Activated naive CD4-positive, alpha-beta T cell treated with anti-CD3 and anti-CD28 coated beads for 36 hours (primary cell): ENCODE measurements at regions not wholly inside any gene's neighbourhood (a gene's known extent, or its start where the extent isn't known, plus 50 kb on each side); places are given as distances from the start of the nearest gene placed in this dataset.

Experiments
- CTCF ChIA-PET: fragments of 350-600 bp; sonication (Branson Sonifier 250); formaldehyde crosslinking; loops from one replicate; lab custom pipeline; 2021; ENCODE audit warnings: antibody characterized with exemption; lab: Charles Lee
- DNase-seq: peaks from one replicate; pipeline ENCODE4 v3.0.0-alpha.2; 2020
- H3K27ac Mint-ChIP-seq: one replicate; pipeline ENCODE4 v1.8.0; 2021; ENCODE audit warnings: mild to moderate bottlenecking, mixed read lengths
- H3K27me3 Mint-ChIP-seq: one replicate; pipeline ENCODE4 v1.8.0; 2021; ENCODE audit warnings: low read depth, mixed read lengths
- H3K36me3 Mint-ChIP-seq: one replicate; pipeline ENCODE4 v1.8.0; 2021; ENCODE audit warnings: low read depth, mixed read lengths
- H3K4me1 Mint-ChIP-seq: one replicate; pipeline ENCODE4 v1.8.0; 2021; ENCODE audit warnings: low read depth, mixed read lengths
- H3K4me3 Mint-ChIP-seq: one replicate; pipeline ENCODE4 v1.8.0; 2021; ENCODE audit warnings: mild to moderate bottlenecking, moderate library complexity, mixed read lengths
- H3K9me3 Mint-ChIP-seq: one replicate; pipeline ENCODE4 v1.8.0; 2021; ENCODE audit warnings: mixed read lengths
- intact Hi-C: fragments of 100-400 bp; cut with micrococcal nuclease; formaldehyde crosslinking; loops from one replicate; pipeline ENCODE4 v1.15.1; 2023

DNA sequence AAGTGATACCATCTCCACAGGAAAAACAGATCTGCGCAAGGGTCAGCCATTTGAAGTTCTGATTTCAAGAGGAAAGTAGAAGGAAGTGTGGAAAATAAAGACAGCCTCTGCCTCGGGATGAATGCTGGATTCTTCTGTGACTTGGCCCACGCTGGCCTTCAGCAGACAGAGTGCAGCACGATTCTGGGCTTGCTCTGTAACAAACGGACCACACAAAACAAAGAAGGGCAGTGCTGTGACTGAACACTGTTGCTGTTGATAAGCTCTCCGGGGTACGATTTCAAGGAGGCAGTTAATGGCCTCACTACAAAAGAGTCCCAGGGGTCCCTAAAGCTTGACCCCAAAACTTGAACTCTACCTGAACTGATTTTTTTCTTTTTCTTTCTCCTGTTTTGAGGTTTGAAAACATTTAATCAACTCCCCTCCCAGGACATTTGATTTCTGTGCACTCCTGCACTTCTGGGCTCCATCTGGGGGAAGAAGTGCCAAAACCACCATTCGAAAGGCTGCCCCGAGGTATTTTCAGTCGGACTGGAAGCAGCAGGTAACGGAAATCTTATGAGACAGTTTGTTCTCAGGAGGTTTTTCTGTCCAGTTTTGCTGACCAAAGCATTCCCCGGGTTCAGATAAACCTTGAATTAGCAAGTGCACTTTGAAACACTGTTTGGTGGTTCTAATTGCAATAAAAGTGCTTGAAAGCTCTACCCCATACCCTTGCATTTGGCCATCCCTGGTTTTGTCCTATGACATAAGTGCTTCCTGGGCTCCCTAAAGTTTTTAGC lies 189.6 kb downstream of the MYLK4 start:
- no peak for DNase-seq
- Mint-ChIP-seq H3K9me3 (no peaks in the 10 kb centered on the region), H3K27me3 (peaks cover 13% of the 10 kb centered on the region), H3K27ac (no peak overlapping the region), H3K36me3 (no peaks in the 10 kb centered on the region), H3K4me1 (peaks cover 10% of the 10 kb centered on the region), H3K4me3 (no peak overlapping the region)
- CTCF ChIA-PET: no interaction called here
- intact Hi-C loops: no loop called here

GRCh38 chr6:2560140-2560818 lies 190.4 kb downstream of the MYLK4 start:
- H3K9me3 Mint-ChIP-seq: no peaks in the 10 kb centered on the region
- peaks cover 11% of the 10 kb centered on the region for H3K27me3 Mint-ChIP-seq
- intact Hi-C loops: no loop called here

GRCh38 chr6:2558861-2559801 lies 191.6 kb downstream of the MYLK4 start:
- no peak overlapping the region for H3K27ac Mint-ChIP-seq
- no peak for DNase-seq
- no peaks in the 10 kb centered on the region for H3K36me3 Mint-ChIP-seq
- CTCF ChIA-PET: no interaction called here
- H3K9me3 Mint-ChIP-seq: no peaks in the 10 kb centered on the region
- peaks cover 9% of the 10 kb centered on the region for H3K27me3 Mint-ChIP-seq
- no peak overlapping the region for H3K4me3 Mint-ChIP-seq
- intact Hi-C loops: no loop called here
- H3K4me1 Mint-ChIP-seq: peaks cover 9% of the 10 kb centered on the region

More at GRCh38 chr6:2560140-2560818, 190.4 kb downstream of the MYLK4 start:
- CTCF ChIA-PET: no interaction called here
- no peak for DNase-seq
- H3K4me3 Mint-ChIP-seq: no peak overlapping the region
- no peak overlapping the region for H3K27ac Mint-ChIP-seq
- H3K4me1 Mint-ChIP-seq: peaks cover 10% of the 10 kb centered on the region
- no peaks in the 10 kb centered on the region for H3K36me3 Mint-ChIP-seq

- CTCF ChIA-PET: no interaction called here
- Mint-ChIP-seq H3K36me3 (no peaks in the 10 kb centered on the region), H3K4me3 (no peak overlapping the region), H3K27ac (no peak overlapping the region), H3K9me3 (no peaks in the 10 kb centered on the region), H3K4me1 (no peaks in the 10 kb centered on the region), H3K27me3 (peaks cover 9% of the 10 kb centered on the region)
- no peak for DNase-seq
- intact Hi-C loops: no loop called here
Observed at GRCh38 chr6:2558098-2558680, 192.5 kb downstream of the MYLK4 start.

- Mint-ChIP-seq H3K27me3 (peaks cover 8% of the 10 kb centered on the region), H3K4me1 (no peaks in the 10 kb centered on the region), H3K9me3 (no peaks in the 10 kb centered on the region), H3K27ac (no peak overlapping the region), H3K36me3 (no peaks in the 10 kb centered on the region), H3K4me3 (no peak overlapping the region)
- DNase-seq: no peak
- intact Hi-C loops: no loop called here
- CTCF ChIA-PET: no interaction called here
Observed at GRCh38 chr6:2557181-2557720, 193.5 kb downstream of the MYLK4 start.

DNA sequence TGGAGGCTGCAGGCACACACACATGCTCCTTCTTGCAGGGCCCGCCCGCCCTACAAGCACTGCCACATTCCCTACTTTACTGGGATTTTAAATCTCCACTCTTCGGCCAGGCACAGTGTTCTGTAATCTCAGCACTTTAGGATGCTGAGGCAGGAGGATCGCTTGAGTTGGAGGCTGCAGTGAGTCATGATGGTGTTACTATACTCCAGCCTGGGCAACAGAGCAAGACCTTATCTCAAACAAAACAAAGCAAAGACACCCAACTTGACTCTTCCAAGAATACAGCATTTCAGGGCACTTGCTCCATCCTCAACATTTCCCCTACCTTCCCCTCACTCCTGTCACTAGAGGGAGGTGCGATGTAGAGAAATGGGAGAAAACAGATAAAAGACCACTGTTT lies 194.0 kb downstream of the MYLK4 start:
- H3K27me3 Mint-ChIP-seq: peaks cover 5% of the 10 kb centered on the region
- no peaks in the 10 kb centered on the region for H3K9me3 Mint-ChIP-seq
- H3K27ac Mint-ChIP-seq: no peak overlapping the region

GRCh38 chr6:2554651-2555260 lies 196.0 kb downstream of the MYLK4 start:
- intact Hi-C loops: no loop called here
- Mint-ChIP-seq H3K27ac (no peak overlapping the region), H3K36me3 (no peaks in the 10 kb centered on the region), H3K27me3 (peaks cover 9% of the 10 kb centered on the region), H3K9me3 (no peaks in the 10 kb centered on the region), H3K4me3 (no peak overlapping the region), H3K4me1 (no peaks in the 10 kb centered on the region)
- CTCF ChIA-PET: no interaction called here
- DNase-seq: no peak

More for the DNA sequence above, 194.0 kb downstream of the MYLK4 start:
- Mint-ChIP-seq H3K4me1 (no peaks in the 10 kb centered on the region), H3K36me3 (no peaks in the 10 kb centered on the region), H3K4me3 (no peak overlapping the region)
- intact Hi-C loops: no loop called here
- no peak for DNase-seq
- CTCF ChIA-PET: no interaction called here

DNA sequence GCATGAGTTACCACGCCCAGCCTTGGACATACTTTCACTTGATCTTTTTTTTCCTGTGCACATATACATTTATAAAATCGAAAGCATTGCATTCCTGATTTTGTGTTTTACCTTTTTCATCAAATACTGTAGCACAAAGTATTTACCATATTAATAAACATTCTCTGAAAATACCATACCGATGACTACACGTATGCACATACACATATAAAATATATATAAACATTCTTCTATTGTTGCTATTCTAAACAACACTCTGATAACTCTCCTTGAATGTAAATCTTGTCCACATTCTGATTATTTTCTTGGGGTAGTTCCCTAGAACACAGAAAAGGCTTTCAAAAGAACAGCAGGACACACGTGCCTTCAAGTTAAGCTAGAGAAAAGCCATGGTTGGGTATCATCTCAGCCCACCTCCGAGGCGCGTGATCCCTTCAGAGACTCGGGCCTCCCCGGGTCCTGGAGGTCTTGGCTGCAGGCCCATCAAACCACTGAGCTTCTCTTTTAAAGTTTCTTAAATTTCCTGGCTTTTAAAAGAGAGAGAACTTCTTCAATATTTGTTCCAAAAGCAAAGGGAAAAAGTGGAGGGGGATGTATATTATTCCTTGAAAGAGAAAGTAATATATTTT lies 198.1 kb downstream of the MYLK4 start:
- no peaks in the 10 kb centered on the region for H3K36me3 Mint-ChIP-seq
- no peaks in the 10 kb centered on the region for H3K4me1 Mint-ChIP-seq
- intact Hi-C loops: no loop called here
- CTCF ChIA-PET: no interaction called here
- H3K9me3 Mint-ChIP-seq: no peaks in the 10 kb centered on the region
- no peak overlapping the region for H3K27ac Mint-ChIP-seq
- H3K27me3 Mint-ChIP-seq: peaks cover 7% of the 10 kb centered on the region
- H3K4me3 Mint-ChIP-seq: no peak overlapping the region
- DNase-seq: no peak

DNA sequence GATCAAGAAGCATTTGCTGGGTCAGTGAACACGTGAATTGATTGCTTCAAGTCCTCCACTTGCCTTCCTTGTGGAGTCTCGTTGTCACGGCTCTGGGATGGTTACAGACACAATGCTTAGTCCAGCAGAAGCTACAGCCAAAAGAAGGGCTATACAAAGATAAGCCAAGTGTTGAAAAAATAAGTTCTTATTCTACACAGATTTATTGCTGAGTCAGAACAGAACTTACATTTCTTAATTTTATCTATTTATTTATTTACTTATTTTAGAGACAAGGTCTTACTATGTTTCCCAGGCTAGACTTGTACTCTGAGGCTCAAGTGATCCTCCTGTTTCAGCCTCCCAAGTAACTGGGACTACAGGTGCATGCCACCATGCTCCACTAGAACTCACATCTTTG lies 199.0 kb downstream of the MYLK4 start:
- no peak overlapping the region for H3K4me3 Mint-ChIP-seq
- CTCF ChIA-PET: no interaction called here

GRCh38 chr6:2550247-2550646 lies 200.5 kb downstream of the MYLK4 start:
- H3K4me3 Mint-ChIP-seq: no peak overlapping the region
- CTCF ChIA-PET: interaction anchor here (0.7 kb wide), 1 partner anchor 1031 kb away, joined by 3 read pairs; no protein-coding TSS in a partner anchor
- peaks cover 21% of the 10 kb centered on the region for H3K27me3 Mint-ChIP-seq
- no peaks in the 10 kb centered on the region for H3K9me3 Mint-ChIP-seq
- no peaks in the 10 kb centered on the region for H3K4me1 Mint-ChIP-seq
- intact Hi-C loops: no loop called here
- DNase-seq: no peak
- H3K36me3 Mint-ChIP-seq: no peaks in the 10 kb centered on the region
- H3K27ac Mint-ChIP-seq: no peak overlapping the region

More for the DNA sequence above, 199.0 kb downstream of the MYLK4 start:
- intact Hi-C loops: no loop called here
- Mint-ChIP-seq H3K27ac (no peak overlapping the region), H3K4me1 (no peaks in the 10 kb centered on the region), H3K27me3 (peaks cover 12% of the 10 kb centered on the region), H3K9me3 (no peaks in the 10 kb centered on the region), H3K36me3 (no peaks in the 10 kb centered on the region)
- DNase-seq: no peak

- Mint-ChIP-seq H3K9me3 (no peaks in the 10 kb centered on the region), H3K27ac (no peak overlapping the region), H3K27me3 (peaks cover 21% of the 10 kb centered on the region), H3K4me3 (no peak overlapping the region), H3K4me1 (no peaks in the 10 kb centered on the region), H3K36me3 (no peaks in the 10 kb centered on the region)
- CTCF ChIA-PET: no interaction called here
- intact Hi-C loops: no loop called here
- no peak for DNase-seq
Observed at GRCh38 chr6:2549834-2550233, 200.9 kb downstream of the MYLK4 start.
